Nephron progenitor cell (in vitro differentiated cells): ENCODE measurements at regions not wholly inside any gene's neighbourhood (a gene's known extent, or its start where the extent isn't known, plus 50 kb on each side); places are given as distances from the start of the nearest gene placed in this dataset.

Experiments used
- DNase-seq: peaks from one replicate; pipeline ENCODE4 v3.0.0; 2021
- H3K27ac Mint-ChIP-seq: 2 replicates; pipeline ENCODE4 v1.8.0; 2021; ENCODE audit warnings: mild to moderate bottlenecking, moderate library complexity, mixed read lengths
- H3K27me3 Mint-ChIP-seq: 2 replicates; pipeline ENCODE4 v1.8.0; 2021; ENCODE audit warnings: mild to moderate bottlenecking, low read depth, mixed read lengths; ENCODE audit not compliant: poor library complexity
- H3K36me3 Mint-ChIP-seq: 2 replicates; pipeline ENCODE4 v1.8.0; 2021; ENCODE audit warnings: low read depth, mixed read lengths
- H3K4me1 Mint-ChIP-seq: 2 replicates; pipeline ENCODE4 v1.8.0; 2021; ENCODE audit warnings: mixed read lengths
- H3K4me3 Mint-ChIP-seq: 2 replicates; pipeline ENCODE4 v1.8.0; 2021; ENCODE audit warnings: mild to moderate bottlenecking, moderate library complexity, mixed read lengths
- H3K9me3 Mint-ChIP-seq: 2 replicates; pipeline ENCODE4 v1.8.0; 2021; ENCODE audit warnings: mild to moderate bottlenecking, moderate library complexity, mixed read lengths
- TF ChIP-seq, protein P1 (sequence below): fragments of 200-600 bp; sonication (generic); IDR thresholded peaks from 2 replicates; pipeline ENCODE4 v1.5.0; 2021; ENCODE audit warnings: antibody characterized with exemption

DNA sequence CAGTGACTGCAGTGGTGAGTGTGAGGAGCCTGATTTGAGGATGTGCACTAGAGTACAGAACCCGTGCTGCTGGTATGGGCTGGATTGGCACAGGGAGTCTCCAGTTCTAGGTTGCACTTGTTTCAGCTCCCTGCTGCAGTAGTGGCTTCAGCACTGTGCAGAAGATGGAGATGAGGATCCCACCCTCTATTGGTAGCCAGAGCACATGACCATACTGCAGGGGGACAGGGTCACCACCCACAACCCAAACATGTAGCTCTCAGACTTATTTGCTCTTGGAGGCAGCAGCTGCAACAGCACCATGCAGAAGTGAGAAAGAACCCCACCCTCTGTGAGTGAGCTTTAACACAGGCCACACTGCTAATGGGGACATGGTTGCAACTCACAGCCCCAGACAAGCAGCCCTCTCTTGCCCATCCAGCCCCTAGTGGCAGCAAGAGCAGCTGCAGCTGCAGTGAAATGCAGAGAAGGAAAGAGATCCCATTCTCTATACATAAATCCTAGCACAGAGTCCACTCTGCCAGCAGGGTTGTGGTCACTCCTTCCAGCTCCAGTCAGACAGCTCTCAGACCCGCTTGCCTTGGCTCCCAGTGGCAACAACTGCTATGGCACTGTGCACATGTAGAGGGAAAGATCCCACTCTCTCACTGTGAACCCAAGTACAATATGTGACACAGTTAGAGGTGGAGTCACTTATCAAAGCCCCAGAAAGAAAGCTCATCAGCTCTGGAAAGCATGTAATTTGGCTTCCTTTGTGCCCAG is 51.4 kb upstream of the SCIN start:
- Mint-ChIP-seq H3K36me3 (peaks cover 22% of the 10 kb centered on the region), H3K27me3 (no peaks in the 10 kb centered on the region), H3K4me1 (no peaks in the 10 kb centered on the region), H3K4me3 (no peak overlapping the region), H3K27ac (no peak overlapping the region), H3K9me3 (peaks cover 38% of the 10 kb centered on the region)
- DNase-seq = peak; percentile 28
- TF ChIP-seq, protein P1, sequence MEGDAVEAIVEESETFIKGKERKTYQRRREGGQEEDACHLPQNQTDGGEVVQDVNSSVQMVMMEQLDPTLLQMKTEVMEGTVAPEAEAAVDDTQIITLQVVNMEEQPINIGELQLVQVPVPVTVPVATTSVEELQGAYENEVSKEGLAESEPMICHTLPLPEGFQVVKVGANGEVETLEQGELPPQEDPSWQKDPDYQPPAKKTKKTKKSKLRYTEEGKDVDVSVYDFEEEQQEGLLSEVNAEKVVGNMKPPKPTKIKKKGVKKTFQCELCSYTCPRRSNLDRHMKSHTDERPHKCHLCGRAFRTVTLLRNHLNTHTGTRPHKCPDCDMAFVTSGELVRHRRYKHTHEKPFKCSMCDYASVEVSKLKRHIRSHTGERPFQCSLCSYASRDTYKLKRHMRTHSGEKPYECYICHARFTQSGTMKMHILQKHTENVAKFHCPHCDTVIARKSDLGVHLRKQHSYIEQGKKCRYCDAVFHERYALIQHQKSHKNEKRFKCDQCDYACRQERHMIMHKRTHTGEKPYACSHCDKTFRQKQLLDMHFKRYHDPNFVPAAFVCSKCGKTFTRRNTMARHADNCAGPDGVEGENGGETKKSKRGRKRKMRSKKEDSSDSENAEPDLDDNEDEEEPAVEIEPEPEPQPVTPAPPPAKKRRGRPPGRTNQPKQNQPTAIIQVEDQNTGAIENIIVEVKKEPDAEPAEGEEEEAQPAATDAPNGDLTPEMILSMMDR = peak; percentile 50

DNA sequence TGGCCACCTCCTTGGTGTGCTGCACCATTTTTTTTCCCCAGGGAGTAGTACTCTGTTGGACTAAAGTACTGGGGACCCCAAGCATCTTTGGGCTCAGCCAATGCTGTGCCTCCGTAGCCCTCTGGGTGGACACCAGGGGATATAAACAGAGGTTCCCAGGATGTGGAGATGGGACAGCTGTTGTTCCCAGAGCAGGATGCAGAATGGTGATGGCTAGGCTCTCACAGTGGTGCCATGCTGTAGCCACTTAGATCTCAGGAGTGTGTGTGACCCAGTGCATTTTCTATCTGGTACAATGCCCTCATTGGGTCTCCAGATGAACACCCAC is 50.9 kb upstream of the SCIN start:
- H3K4me3 Mint-ChIP-seq = no peak overlapping the region
- H3K36me3 Mint-ChIP-seq = peaks cover 22% of the 10 kb centered on the region
- H3K27me3 Mint-ChIP-seq = no peaks in the 10 kb centered on the region
- no peak overlapping the region for H3K27ac Mint-ChIP-seq
- H3K9me3 Mint-ChIP-seq = peaks cover 33% of the 10 kb centered on the region
- TF ChIP-seq, protein P1 = no peak
- no peaks in the 10 kb centered on the region for H3K4me1 Mint-ChIP-seq
- no peak for DNase-seq
